Stimulated activated CD4-positive, alpha-beta T cell treated with anti-CD3 and anti-CD28 coated beads, Interleukin-12 subunit alpha, Interleukin-12 subunit beta, amount 100 ng/mL, for 24 hours (primary cell): ENCODE measurements at regions not wholly inside any gene's neighbourhood (a gene's known extent, or its start where the extent isn't known, plus 50 kb on each side); places are given as distances from the start of the nearest gene placed in this dataset.

Experiments
- DNase-seq, 2 experiments: peaks; one replicate each; pipeline ENCODE4 v3.0.0-alpha.2; 2020; ENCODE audit warnings: low read depth in 2 of 2

GRCh38 chr22:49239264-49240015 is 588.2 kb downstream of the BRD1 start:
- no peak for DNase-seq

DNA sequence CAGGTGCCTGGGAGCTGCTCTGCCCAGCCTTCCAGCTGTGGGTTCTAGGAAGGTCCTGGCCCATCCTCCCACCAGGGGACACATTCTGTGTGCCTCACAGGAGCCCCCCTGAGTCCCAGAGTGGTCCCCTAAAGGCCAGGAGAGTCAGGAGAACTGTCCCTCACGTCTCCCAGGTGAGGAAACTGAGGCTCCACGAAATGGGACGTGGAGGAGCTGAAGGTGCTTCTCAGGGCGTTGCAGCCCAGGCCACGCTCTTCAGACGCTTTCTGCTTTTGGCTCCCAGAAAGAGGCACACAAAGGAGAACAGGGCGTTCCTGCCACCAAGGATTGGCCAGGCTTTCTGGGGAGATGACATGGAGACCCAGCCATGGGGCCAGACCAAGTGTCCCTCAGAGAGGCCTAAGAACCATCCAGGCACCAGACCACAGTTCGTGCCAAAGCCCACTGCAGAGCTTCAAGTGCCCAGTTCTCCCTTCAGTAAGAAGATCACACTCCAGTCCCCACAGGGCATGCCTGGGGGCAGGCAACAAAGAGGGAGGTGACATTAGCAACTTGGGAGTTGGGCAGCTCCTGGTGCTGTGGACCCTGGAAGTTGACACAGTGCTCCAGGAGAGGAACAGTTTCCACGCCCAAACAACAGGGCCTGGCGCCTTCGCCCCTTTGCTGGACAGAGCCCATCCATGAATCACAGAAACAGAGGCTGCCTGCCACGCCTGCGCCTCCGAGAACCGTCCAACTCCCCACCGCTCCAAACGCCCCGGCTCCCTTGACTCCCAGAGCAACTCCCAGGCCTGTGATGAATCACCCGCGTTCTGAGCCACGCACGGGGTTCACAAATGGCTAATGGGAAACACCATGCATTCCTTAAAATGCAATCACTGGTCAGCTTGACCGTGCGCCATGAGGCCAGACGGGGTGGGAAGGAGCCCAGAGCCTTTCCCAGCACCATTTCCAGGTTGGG is 589.2 kb downstream of the BRD1 start:
- DNase-seq: no peak

GRCh38 chr22:49237703-49238102 is 590.0 kb downstream of the BRD1 start:
- DNase-seq: no peak

- DNase-seq: no peak
Measured at GRCh38 chr22:49237279-49237678, 590.4 kb downstream of the BRD1 start.

DNA sequence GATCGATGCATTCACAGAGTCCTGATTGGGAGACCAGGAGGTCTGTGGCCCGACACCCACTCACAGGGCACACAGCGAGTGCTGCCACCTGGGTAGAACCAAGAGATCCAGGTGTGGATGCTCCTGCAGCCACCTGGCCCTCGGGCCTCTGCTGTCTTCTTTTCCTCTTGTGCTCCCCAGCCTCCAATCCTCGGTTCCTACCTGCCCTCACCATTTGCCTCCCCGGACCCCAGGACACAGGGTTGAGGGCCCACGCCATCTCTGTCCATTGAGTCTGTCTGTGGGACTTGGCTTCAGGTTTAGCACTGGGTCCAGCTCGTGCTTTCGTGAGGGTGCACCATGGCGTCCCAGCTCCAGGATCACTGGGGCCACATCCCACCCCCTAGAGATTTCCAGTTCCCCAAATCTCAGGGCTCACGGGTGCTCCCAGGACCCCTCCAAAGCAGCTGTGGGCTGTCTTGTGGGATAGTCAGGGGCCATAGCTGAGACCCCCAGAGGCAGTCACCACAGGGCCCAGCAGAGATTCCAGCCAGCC is 591.1 kb downstream of the BRD1 start:
- no peak for DNase-seq

DNA sequence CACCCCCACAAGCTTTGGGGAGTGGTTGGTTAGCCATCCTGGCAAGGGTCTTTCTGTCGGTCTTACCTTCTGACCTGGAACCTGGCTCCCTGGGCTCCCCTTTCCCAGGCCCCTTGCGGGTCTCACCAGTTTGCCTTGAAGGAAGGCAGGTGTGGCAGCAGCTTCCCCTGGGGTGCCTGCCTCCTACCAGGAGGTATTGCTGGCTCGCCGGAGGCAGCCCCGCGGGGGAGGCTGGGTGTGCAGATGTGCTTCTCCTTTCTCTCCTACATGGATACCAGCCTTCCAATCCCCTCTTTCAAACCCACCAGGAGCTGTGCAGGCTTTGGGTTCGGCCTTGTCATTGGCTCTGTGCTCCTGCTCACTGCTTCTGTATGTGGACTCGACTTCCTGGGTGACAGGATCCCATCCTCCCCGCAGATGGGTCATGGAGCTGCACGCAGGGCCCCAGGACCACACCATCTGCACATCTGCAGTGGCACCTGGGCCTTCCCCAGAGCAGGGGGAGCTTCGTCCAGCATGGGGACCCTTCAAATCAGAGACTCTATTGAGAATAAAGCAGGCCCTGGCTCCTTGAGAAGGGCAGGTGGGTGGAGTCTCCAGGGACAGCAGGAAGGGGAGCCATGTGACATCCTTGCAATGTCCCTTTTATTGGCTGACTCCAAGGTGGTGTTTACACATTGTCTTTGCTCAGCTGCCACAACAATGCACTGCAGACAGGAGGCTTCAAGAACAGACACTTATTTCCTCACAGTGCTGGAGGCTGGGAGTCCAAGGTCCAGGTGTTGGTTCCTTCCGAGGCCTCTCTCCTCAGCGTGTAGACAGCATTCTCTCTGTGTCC is 592.0 kb downstream of the BRD1 start:
- no peak for DNase-seq

DNA sequence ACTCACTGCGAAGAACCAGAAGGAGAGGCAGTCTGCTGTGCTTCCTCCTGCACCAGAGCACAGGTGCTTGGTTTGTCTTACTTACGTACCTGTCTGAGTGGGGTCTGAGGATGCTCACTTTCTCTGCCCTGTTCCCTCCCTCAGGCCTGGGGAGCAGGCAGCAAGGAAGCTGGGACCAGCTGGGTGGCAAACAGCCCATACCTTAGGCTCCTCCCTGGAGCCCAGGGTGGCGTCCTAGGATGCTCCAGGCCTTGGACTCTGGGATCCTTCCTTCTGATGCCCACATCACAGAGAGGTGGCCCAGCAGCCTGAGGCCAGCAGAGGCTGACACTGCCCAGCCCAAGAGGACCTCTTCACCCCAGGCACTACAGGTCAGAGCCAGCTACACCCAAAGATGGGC is 593.2 kb downstream of the BRD1 start:
- no peak for DNase-seq

GRCh38 chr22:49233507-49234100 is 594.1 kb downstream of the BRD1 start:
- DNase-seq: no peak

- DNase-seq: no peak
Measured at GRCh38 chr22:49232319-49233067, 595.2 kb downstream of the BRD1 start.

DNA sequence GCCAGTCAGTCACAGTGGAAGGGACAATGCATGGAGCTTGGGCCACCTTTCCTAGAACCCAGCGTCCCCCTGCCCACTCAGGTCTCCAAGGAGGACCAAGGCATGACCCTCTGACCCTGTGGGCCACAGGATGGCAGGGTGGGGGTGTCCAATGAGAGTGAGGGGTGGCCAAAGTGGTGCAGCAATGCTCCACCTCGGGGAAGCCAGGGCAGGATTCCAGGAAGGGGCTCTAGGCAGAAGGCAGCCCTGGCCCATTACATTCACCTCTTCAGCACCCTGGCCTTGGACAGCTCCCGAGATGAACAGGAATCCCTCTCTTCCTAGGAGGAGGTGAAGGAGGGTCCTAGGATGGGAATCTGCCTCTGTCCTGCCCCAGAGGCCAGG is 597.5 kb downstream of the BRD1 start:
- no peak for DNase-seq

DNA sequence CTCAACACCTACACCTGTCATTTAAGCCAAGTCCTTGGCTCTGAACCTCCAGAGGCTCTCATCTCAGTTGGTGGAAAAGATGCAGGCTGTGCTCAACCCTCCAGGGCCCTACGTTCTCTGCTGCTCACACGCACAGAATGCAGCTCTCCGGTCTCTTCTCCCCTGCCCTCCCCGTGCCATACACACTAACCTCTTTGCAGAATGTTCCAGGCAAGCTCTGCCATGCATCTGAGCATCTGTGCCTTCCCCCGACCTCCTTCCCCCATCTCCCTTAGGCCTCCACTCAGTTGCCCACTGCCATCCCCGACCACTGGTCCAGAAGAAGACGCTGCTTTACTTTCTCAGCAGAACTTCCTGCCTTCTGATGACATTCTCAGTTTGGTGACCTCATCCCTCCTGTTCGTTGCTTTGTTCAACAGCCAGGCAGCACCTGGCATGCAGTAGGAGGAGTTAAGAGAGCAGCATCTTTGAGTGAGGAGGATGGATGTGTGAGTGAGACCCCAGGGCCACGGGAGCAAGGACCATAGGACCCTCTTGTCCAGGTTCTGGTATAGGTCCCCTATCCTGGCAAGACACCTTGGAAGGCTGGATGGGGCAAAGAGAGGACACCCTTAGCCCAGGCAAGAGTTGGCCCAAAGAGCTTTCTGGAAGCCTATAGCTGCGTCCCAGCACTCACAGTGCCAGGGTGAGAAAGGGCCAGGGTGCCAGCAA is 598.0 kb downstream of the BRD1 start:
- no peak for DNase-seq

- DNase-seq: no peak
Measured at GRCh38 chr22:49228431-49229037, 599.1 kb downstream of the BRD1 start.

- no peak for DNase-seq
Measured at GRCh38 chr22:49227670-49228069, 600.0 kb downstream of the BRD1 start.

DNA sequence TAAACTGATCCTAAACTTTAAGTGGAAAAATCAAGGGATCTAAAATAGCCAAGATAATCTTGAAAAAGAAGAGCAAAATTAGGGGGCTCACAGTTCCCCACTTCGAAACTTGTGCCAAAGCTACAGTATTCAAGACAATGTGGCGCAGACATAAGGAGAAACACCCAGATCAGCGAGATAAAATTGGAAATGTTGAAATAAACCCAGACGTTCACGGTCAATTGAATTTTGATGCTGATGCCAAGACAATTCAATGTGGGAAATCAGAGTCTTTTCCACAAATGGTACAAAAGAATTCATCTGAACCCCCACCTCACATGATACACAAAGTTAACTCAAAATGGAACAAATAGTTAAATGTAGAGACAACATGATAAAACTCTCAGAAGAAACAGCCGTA is 601.6 kb downstream of the BRD1 start:
- DNase-seq: no peak

GRCh38 chr22:49224243-49224642 is 603.4 kb downstream of the BRD1 start:
- DNase-seq: no peak

DNA sequence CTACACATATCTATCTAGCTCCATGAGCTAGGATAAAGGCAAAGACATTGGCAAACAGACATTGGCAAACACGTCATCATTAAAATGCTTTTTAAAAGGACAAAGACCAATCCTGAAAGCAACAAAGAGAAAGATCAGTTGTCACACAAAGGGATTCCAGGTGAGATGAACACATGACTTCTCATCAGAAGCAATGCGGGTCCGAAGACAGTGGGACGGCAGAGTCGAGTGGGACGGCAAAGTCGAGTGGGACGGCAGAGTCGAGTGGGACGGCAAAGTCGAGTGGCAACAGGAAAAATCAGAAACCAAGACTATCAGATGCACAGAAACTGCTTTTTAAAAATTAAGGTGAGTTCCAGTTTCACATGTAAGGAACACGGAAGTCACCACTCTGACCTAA is 609.5 kb downstream of the BRD1 start:
- no peak for DNase-seq

DNA sequence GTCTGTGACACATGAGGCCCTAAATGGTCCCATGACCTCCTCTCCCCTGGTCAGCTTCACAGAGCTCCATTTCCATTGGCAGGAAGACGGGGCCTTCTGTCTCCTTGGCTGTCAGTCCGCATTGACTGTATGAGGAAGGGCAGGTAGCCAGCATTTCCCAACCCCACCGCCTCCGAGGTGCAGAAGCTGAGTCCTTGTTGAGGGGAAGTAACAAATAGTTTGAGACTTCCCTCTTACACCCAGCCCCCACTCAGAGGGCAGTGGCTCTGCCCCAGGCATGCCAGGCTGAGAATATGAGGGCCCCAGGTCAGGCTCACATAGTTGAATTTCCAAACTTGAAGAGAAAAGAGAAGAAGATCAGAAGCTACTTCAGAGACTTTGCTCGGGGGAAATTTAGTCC is 611.1 kb downstream of the BRD1 start:
- no peak for DNase-seq

GRCh38 chr22:49215840-49216239 is 611.8 kb downstream of the BRD1 start:
- DNase-seq: no peak

DNA sequence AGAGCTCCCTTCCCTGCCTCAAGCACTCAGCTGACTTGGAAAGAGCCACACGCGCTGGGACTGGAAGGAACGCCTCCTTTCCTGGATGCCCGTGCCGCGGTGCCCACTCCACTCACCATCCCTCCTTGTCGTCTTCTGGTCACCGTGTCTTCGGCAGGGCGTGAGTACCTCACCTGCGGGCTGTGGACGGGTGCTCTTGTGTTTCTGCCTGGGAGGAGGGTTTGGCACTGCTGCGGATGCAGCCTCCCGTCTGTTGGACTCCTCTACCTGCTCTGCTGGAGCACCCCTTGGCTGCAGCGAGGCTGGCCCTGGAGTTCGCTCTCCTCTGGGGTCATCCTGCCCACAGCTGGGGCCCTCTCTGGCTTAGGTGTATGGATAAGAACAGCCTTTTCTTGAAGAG is 612.7 kb downstream of the BRD1 start:
- DNase-seq: no peak
